ENCODE measurements at regions not wholly inside any gene's neighbourhood (a gene's known extent, or its start where the extent isn't known, plus 50 kb on each side); places are given as distances from the start of the nearest gene placed in this dataset.

GRCh38 chr6:133701633-133702331 lies 187.1 kb upstream of the TCF21 start:
- WGBS (ENCODE audit: low lambda C conversion rate): 7% methylated on average over 9 of the region's 9 CpGs
- H2AFZ ChIP-seq (ENCODE audit: low read depth): no peak overlapping the region
- DNase-seq: no peak
- H3K9me2 ChIP-seq: no peaks in the 10 kb centered on the region
- ChIA-PET CTCF (no interaction called here), POLR2A (no interaction called here)
- H3K79me2 ChIP-seq (ENCODE audit: insufficient read depth): no peaks in the 10 kb centered on the region
- H3K27me3 ChIP-seq (ENCODE audit: insufficient read depth): no peaks in the 10 kb centered on the region; the same call in 1 of the 2 replicates
- no peaks in the 10 kb centered on the region for H4K20me1 ChIP-seq (ENCODE audit: insufficient read depth)
- no peaks in the 10 kb centered on the region for H3F3A ChIP-seq (replicated peaks; ENCODE audit: insufficient read depth)
- no peaks in the 10 kb centered on the region for H3K9me3 ChIP-seq
- H3K9ac ChIP-seq: no peak overlapping the region
- H3K4me2 ChIP-seq: no peak overlapping the region
- TF ChIP-seq EP300 (IDR thresholded peaks at IDR 0.05; ENCODE audit: borderline replicate concordance in 1 of 2, low read depth in 1 of 2, low read length in 1 of 2): no peak
- no peak for TF ChIP-seq REST (IDR thresholded peaks at IDR 0.05; ENCODE audit: low read depth, low read length)
- TF ChIP-seq PBX3 (IDR thresholded peaks at IDR 0.05): no peak
- TF ChIP-seq CTCF (IDR thresholded peaks at IDR 0.05): no peak
- no peak for TF ChIP-seq FOXJ3 (CRISPR knock-in tag; IDR thresholded peaks at IDR 0.05)
- TF ChIP-seq IRF3 (IDR thresholded peaks at IDR 0.05; ENCODE audit: low read depth, low read length): no peak
- TF ChIP-seq MEF2A (IDR thresholded peaks at IDR 0.05; ENCODE audit: borderline replicate concordance, low read depth): no peak
- no peak for TF ChIP-seq GATA2 (CRISPR knock-in tag; IDR thresholded peaks at IDR 0.05)
- no peak for TF ChIP-seq RAD21 (IDR thresholded peaks at IDR 0.05; ENCODE audit: low read length)
- TF ChIP-seq MAX (IDR thresholded peaks at IDR 0.05; ENCODE audit: low read depth): no peak
- TF ChIP-seq SMC3 (IDR thresholded peaks at IDR 0.05; ENCODE audit: low read depth, low read length): no peak
- TF ChIP-seq POLR2AphosphoS5 (IDR thresholded peaks at IDR 0.05; ENCODE audit: low read depth, low read length): no peak
- TF ChIP-seq ELF1 (IDR thresholded peaks at IDR 0.05): no peak
- TF ChIP-seq EZH2phosphoT487 (IDR thresholded peaks at IDR 0.05; ENCODE audit: borderline replicate concordance, low read depth): no peak
- no peak for TF ChIP-seq YY1 (IDR thresholded peaks at IDR 0.05; ENCODE audit: low read depth)
- no peak for TF ChIP-seq SIN3A (IDR thresholded peaks at IDR 0.05; ENCODE audit: borderline replicate concordance, low read depth, low read length)
- no peaks in the 10 kb centered on the region for H3K36me3 ChIP-seq (replicated peaks in 1 of 2; ENCODE audit: control insufficient read depth in 1 of 2, insufficient read depth in 2 of 2, low read length in 1 of 2)
- H3K4me3 ChIP-seq (ENCODE audit: low read depth in 2 of 2, low read length in 1 of 2): no peak overlapping the region
- no peak overlapping the region for H3K27ac ChIP-seq (ENCODE audit: low read depth in 2 of 2, low read length in 1 of 2)
- no peaks in the 10 kb centered on the region for H3K4me1 ChIP-seq (ENCODE audit: control insufficient read depth in 1 of 2, insufficient read depth in 2 of 2, low read depth in 1 of 2, low read length in 1 of 2)
